HG03135 (cell line): ENCODE measurements at regions not wholly inside any gene's neighbourhood (a gene's known extent, or its start where the extent isn't known, plus 50 kb on each side); places are given as distances from the start of the nearest gene placed in this dataset.
"Not testable (repeated sequence)": the region's sequence is repeated elsewhere in the genome, so short reads cannot be mapped to it uniquely, and the experiment has no call there.

ENCODE experiments used
- ATAC-seq: cut with Tn5 transposase; IDR thresholded peaks from one replicate; pipeline ENCODE4 v1.9.1; 2021; ENCODE audit warnings: mild to moderate bottlenecking, moderate library complexity; ENCODE audit not compliant: unreplicated experiment

DNA sequence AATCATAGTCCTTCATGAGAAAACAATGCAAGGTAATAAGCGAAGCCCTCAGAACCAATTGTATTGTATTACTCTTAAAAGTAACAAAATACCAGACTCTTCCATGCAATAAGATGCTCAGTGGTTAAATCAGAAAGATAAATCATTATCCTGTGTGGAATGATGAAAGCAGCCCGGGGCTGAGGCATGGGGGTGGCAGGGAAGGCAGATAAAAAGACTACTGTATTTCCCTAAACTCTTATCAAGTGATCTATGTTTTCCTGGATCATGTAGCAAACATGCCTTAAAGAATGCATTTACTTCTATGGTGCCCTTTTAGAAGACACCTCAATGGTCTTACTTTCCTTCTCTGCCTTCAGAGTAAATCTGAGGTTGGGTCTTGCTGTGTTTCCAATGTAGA is 105.6 kb upstream of the DAPK1 start:
- no peak for ATAC-seq

DNA sequence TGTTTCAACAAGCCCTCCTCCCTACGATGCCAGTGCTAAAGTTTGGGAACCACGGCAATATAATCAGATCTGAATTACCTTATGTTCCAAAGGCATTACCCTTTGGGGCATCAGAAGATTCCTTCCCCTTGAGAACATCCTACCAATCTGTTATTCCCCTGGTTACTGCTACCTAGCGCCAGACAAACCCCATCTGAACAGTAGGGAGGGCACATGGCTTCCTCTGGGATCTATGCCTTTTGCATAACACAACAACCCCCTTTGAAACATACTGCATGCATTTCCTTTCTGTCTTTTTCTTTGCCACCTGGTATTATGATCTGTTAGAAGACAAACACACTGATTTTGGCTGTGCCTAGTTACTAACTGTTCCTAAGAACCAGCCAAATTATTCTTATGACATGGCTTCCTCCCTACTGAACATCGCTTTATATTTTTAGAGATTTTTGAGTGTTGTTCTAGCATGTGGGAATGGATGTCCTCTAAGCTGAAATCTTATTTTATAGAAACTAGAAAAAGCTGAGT is 103.9 kb upstream of the DAPK1 start:
- ATAC-seq: no peak

DNA sequence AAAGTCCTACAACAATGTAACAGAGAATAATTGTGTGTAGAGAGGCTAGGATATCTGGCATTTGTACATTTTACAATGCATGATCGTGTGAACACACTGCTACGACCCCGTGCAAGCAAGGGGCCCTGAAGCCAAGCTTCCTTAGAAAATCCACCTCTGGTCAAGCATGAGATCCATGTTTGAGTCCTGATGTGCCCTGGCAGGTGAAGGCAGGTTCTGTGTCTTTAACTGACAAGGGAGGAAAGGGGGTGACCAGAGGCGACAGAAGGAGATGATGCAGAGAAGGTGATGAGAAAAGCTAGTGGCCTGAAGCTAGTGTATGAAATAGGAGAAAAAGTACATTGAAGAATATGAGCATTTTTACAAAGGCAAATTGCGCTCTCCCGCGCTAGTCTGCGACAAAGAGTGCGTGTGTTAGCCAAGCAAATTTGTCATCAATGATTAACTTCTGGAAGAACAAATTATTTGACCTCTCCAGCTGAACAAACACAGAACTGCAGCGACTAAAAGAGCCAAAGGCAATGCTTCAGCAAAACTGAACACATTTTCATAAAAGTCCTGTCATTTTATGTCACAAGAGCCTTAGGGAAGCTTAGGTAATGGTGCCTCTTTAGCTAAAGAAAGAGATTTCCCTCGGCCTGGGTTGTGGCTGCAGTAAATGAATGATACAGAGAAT is 101.7 kb upstream of the DAPK1 start:
- ATAC-seq: no peak

DNA sequence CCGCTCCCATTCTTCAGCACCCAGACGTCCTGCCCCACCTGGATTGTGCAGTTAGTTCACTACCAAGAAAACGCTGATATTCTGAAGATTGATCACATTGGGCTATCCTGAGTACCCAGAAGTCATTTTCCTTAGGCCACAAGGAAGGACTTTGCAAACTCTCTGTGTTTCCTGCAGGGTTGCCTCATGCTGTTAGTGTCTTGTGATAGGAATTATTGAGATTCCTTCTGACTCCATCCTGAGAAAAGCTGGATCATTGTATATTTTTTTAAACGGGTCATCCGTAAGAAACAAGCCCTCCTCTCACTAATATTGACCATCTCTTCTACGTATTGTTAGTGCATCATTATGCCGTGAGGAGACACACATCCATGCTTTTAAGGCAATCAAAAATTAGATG is 96.0 kb upstream of the DAPK1 start:
- no peak for ATAC-seq

DNA sequence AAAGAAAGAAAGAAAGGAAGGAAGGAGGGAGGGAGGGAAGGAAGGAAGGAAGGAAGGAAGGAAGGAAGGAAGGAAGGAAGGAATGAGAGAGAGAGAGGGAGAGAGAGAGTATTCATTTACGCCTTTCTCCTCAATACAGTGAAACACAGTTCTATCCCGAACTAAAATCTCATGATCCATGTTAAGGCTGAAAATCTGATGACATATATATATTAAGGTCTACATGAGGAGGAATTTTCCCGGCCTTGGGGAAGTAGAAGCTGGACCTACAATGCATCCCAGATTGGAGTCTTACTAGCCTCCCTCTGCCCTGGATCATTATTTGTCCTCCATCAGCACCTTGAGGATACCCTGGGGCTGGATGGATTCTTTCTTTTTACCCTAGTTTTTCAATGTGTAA is 95.1 kb upstream of the DAPK1 start:
- ATAC-seq: no peak

DNA sequence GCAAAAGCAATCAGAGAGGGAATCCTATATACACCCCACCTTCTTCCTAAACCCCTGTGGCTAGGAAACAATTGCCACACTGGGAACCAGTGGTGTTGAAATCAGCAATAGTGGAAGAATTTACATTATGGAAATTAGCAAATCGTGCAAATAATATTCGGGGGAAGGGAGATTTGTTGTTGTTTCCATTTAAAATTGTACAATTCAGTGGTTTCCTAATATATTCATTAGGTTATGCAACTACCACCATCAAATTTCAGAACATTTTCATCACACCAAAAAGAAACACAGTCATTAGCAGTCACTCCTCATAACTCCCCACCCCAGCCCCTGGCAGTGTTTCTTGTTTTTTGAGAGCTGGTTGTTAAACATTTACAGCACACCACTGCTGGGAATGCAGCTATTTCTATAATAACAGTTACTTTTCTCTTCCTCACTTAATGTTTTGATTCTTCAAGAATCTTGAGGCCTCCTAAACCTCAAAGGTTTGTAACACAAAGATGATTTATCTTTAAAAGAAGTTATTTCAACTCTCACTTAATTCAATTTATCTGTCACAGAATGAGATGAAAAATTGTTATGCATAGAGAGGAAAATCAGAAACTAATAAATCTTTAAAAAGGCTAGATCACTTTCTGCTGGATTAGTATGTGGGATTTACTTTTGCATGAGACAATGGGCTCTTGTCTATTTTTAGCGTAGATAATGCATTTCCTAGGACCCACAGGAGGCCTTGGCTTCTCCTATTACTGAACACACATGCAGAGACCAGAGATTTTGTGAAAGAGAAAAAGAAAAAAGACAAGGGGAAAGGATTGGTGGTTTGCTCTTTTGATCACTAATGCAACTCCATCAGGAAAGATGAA is 91.8 kb upstream of the DAPK1 start:
- no peak for ATAC-seq

DNA sequence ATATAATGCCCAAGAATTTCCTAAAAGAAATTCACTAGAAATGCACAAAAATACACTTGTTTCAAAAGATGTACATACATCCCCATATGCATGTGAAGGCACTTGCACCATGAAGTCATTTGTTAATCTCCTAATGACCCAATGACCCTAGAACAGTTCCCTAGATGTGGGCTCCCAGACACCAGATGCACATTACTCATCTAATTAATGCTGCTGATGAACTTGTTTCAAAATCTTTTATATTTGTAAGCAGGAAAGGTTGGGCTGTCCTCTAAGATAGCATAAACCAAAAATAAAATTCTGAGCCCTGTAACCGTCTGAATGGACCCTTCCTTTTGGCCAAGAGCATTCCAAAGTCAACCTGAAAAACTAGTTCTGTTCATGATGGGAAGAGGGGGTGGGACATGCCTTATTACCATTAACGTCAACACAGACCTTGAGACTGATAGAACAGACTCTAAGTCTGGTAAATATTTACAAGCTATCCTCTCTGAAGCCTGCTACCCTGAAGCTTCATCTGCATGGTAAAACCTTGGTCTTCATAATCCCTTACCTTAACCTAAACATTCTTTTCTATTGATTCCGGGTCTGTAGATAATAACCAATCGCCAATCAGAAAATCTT is 91.0 kb upstream of the DAPK1 start:
- no peak for ATAC-seq

DNA sequence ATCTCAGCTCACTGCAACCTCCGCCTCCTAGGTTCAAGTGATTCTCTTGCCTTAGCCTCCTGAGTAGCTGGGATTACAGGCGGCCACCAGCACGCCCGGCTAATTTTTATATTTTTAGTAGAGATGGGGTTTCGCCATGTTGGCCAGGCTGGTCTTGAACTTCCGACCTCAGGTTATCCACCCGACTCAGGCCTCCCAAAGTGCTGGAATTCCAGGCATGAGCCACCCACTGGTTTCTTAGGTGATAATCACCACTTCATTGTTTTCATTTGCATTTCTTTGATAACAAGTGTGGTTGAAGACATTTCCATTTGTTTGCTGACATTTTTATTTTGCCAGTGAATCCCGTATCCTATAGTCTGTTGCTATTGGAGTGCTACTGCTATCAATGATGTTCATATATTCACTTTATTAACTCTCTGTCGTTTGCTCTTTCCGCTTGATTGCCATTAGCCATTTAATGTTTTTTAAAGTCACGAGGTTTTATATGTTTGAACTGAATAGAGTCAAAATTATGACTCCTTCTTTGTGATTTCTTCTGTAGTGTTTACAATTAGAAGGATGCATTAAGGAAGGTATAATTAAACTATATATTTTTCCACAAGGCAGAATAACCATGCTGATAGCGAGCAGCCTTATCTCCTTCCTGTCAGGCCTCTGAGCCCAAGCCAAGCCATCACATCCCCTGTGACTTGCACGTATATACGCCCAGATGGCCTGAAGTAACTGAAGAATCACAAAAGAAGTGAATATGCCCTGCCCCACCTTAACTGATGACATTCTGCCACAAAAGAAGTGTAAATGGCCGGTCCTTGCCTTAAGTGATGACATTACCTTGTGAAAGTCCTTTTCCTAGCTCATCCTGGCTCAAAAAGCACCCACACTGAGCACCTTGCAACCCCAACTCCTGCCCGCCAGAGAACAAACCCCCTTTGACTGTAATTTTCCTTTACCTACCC is 87.3 kb upstream of the DAPK1 start:
- not testable (repeated sequence) for ATAC-seq

DNA sequence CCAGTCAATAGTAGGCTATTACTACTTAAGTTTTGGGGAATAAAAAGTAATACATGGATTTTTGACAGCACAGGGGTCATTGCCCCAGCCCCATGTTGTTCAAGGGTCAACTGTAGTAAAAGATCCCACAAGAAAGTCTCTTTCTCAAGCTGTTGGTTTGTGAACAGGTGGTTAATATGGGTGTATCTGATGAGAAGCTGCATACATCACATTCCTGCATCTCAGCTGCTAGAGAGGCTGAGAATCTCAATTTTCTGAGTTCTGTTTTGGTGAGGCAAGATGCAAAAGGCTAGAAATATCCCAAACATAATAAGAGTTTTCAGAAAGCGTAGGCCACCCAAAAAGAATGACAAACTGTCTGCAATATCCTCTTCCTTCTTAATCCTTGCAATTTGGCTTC is 76.8 kb upstream of the DAPK1 start:
- no peak for ATAC-seq

DNA sequence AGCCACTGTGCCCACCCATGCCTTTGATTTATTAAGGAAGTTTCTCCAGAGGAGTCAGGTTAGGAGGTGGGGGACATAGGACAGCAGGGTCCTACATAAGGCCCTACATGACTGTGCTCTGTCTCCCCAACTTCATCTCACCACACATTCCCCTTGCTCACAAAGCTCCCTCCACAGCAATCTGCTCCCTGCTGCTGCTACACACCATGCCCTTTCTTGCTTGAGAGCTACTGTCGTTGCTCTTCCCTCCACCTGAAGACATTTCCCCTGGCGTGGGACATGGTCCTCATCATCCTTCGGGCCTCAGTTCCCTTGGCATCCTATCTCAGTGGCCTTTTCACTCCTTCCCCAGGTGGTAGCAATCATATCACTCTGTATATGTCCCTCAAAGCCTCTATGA is 75.9 kb upstream of the DAPK1 start:
- no peak for ATAC-seq

DNA sequence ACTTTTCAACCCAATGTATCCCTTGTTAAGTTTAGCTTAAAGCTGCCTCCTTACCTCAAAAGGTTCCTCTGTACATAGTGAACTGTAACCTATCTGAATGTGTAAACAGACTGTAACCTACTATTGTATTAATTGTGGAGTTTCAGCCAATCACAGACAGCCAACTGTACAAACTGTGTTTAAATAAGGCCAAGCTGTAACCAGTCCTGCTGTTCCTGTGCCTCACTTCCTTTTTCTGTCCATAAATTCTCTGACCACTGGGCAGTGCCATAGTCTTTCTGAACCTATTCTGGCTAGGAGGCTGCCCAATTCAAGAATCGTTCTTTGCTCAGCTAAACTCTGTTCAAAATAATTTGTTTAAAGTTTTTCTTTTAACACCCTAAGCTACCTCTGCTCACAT is 74.7 kb upstream of the DAPK1 start:
- no peak for ATAC-seq

DNA sequence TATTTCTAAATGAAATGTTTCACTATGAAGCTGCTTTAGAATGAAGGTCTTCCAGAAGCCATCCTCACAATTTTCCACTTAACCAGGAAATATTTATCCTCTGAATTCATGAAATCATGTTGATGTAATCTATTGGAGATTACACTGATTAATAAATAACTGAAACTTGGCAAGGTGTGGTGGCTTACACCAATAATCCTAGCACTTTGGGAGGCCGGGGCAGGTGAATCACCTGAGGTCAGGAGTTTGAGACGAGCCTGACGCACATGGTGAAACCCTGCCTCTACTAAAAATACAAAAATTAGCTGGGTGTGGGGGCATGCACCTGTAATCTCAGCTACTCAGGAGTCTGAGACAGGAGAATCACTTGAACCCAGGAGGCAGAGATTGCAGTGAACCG is 73.8 kb upstream of the DAPK1 start:
- ATAC-seq: not testable (repeated sequence)

DNA sequence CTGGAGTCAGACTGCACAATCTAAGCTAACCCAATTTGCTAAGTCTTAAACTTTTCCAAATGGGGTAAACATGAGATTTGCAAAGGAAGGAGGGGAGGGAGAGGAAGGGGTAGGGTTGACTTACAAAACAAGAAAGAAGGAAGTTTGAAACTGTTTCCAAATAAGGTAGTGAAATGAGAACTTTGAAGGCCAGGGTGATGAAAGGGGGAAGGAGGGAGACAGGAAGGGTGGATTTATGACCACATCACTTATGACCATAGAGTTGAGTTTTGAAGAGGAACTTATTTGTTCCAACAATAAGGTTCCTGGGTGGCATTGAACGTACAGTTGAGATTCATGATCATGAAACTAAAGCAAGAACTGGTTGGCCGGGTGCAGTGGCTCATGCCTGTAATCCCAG is 72.5 kb upstream of the DAPK1 start:
- ATAC-seq: no peak

DNA sequence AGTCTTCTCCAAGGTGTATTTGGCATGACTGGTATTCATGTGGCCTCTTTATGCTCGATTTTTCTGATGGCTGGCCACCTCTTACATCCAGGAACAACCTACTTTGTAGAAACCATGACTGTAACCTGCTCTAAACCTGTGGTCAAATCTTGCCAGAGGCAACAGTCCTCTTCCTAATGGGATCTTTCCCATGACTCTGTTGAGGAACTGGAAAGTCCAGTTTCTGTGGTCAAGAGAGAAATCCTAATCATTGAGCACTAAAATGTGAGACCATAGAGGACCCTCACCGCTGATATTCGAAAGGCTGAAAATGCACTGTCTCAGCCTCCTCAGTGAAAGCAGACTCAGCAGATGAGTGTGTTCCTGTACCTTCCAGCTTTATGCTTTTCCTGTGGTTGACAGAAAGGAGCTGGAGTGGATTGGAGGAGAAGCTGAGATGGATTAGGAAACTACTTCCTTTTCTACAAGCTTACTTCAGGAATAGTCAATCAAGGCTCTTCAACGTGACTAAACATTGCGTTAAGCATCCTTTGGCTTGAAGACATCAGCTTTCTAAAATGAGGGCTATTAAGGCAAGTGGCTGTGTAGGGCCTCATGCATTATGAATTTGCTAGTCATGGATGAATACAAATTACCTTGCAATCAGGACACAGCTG is 69.7 kb upstream of the DAPK1 start:
- no peak for ATAC-seq

DNA sequence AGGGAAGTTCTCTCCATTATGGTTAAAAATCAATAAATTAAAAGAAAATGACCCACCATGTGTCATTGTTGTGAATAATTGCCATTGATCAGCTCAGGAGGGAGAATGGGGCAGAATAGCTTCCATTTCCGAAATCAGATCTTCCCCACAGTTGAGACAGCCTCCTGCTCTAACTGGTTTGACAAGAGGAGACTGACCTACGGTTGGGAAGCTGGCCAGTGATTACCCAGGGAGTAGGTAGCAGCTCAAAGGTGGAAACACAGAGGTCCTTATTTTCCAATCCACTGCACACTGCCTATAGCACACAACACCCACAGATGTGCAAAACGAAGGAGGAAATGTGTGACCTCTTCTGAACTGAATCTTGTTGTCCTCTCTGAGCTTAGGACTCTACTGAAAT is 69.0 kb upstream of the DAPK1 start:
- no peak for ATAC-seq

DNA sequence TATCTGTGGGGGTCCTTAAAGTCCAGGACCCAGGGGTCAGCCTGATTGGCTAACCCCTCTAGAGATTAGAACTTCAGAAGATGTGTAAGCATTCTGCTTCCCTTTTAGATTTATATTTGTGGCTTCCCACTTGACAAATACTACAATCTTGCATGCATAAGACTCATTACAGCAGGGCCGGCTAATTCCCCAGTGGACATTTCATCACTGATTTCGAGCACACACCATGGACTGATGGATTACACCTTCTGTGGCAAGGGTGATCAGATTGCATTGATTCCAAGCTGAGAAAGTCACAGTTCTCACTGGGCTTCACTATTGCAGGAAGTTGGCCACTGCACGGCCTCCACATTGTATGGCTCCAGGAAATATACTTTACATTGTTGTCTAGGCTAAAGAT is 65.8 kb upstream of the DAPK1 start:
- ATAC-seq: no peak

DNA sequence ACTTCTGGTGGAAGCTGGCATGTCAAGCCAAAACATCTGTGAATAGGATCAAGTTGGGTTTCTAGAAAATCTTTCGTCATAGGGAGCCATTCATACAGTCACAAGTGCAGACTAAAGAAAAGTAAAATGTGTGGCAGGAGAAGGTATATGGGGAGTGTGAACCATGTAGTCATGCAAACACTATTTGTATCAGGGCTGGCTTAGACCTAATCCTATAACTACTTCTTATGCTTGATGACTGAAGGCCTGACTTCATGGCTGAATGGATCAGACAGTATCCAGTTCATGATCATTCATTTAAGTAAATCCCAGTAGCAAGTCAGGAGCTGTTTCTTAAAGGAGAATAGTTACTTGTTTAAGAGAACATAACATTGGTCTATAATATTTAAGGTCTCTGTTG is 63.8 kb upstream of the DAPK1 start:
- no peak for ATAC-seq

DNA sequence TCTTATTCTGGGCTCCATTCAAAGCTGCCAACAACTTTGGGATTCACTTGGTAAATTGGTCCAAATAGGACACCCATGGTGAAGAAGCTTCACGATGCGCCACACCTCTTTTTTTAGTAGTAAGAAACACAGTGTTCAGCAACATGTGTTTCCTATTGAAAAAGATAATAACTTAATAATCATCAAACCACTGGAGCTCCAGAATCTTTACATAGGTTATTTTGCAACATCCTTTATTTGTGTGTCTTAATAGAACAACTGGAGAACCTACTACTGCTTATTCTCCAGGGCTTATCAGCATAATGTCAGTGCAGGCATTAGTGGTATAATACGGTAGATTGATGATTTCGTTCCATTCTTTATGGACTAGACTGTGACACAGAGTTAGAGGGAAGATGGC is 63.3 kb upstream of the DAPK1 start:
- ATAC-seq: no peak

DNA sequence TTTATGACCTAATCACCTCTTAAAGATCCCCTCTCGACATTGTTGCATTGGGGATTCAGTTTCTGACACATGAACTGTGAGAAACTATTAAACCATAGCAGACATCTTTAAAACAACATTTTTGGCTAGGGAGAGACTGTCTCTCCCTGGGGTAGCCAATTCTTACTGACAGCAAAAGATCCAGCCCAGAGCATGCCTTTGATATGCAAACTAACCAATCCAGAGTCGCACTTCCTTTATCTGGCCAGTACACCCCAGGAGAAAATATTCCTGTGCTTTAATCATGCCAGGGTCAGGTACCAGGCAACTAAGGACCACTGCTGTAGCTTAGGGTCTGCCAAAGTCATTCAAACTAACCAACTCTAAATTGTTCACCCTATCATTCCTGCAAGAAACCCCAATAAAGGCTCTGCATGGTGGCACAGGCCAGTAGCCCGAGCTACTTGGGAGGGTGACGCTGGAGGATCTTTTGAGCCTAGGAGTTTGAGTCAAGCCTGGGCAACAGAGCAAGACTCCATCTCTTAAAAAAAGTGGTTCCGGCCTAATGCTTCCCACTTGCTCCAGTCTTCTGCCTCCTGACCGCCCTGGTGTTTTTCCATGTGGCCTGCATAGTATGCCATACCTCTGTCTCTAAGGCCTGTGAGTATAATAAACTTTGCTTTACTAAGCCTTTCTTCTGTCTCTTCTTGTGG is 62.3 kb upstream of the DAPK1 start:
- no peak for ATAC-seq

DNA sequence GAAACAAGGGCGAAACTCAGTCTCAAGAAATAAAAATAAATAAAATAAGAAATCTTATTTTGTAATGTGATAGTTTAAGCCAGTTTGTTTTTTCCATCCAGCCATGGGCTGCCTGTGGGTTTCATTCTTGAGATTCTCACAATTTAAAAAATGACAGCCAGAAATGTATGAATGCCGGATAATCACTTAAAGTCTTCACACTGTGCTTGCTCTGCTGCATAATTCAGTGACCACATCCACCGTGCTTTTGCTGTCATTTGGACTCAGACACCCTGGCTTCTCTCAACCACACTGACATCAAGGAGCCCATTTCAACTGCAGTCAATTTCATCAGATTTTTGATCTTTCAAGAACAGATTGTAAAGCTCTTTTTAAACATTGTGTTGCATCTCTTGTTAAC is 61.0 kb upstream of the DAPK1 start:
- ATAC-seq: no peak
